ENCODE measurements at regions not wholly inside any gene's neighbourhood (a gene's known extent, or its start where the extent isn't known, plus 50 kb on each side); places are given as distances from the start of the nearest gene placed in this dataset.

DNA sequence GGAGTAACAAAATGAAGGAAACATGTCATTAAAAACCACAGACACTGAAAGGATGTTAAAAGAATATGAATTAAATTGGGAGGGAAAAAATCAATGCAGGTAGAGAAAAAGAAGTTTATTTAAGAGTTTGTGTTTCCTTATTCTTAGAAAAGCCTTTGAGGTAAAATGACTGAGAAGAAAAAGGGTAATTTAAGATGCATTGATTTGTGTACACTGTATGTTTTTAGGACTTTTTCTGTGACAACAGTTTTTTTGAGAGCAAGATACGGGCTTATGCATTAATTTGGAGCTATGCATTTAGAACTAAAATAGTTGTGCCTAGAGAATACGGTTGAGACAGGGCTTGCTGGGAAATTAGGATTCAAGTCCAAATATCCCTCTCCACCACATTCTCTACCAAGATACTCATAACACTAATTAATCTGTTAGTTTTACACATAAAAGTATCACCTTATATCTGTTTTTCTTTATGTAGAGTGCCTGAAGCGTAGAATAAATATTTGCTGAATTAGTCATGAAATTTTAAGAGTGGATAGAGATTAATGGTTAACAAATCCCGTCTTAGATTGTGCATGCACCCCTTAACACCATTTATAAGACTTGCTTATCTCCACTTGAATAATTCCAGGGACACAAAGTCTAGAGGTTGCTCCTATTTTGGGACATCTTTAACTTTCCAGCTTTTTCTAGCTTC is 232.5 kb downstream of the PCDH7 start (continued):
- TF ChIP-seq REST (IDR thresholded peaks at IDR 0.05; ENCODE audit: low read depth): no peak

DNA sequence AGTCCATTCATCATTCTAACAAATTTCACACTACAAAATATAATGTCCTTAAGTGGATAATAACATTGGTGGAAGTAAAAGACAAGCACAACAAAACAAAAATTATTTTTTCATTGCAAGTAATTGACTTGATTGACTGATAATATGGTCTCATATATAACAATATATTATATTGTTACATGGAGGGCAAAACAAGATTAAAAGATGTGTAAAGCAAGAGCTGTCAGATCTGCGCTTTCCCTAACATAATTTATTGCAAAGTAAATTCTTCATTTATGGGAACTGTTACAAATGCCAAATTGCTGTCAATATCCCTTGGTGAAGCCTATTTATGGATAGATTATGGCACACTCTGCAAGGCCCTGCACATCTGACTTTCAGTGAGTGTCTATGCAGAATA is 233.6 kb downstream of the PCDH7 start:
- no peaks in the 10 kb centered on the region for H3K9me3 ChIP-seq (ENCODE audit: control insufficient read depth in 1 of 2, insufficient read depth in 1 of 2, low read depth in 1 of 2, low read length in 2 of 2)
- intact Hi-C loops (cut with micrococcal nuclease): loop anchor here (5.0 kb wide), 4 partner anchors 69 to 284 kb away; no protein-coding TSS in a partner anchor
- no peaks in the 10 kb centered on the region for H3K9me2 ChIP-seq (ENCODE audit: insufficient read depth)
- ATAC-seq (no peak), DNase-seq (ENCODE audit: low read depth, low spot score) (no peak)
- H3K4me2 ChIP-seq (ENCODE audit: low read length): peak overlapping the region; percentile 49; the same call in 1 of the 2 replicates
- peak overlapping the region; percentile 94 for H3K27ac ChIP-seq (ENCODE audit: low read depth, low read length)
- no TSS peak for BruUV-seq (replicated peaks)
- no peaks in the 10 kb centered on the region for H4K20me1 ChIP-seq (ENCODE audit: insufficient read depth)
- ChIA-PET RAD21 (ENCODE audit: low non-redundant PET in 1 of 2, low total read pairs in 2 of 2, uncharacterized antibody in 2 of 2, unreplicated experiment in 2 of 2) (no interaction called here), CTCF (no interaction called here), POLR2A (no interaction called here)
- peaks cover 77 to 93% of the 10 kb centered on the region in 2 experiments for H3K4me1 ChIP-seq (ENCODE audit: control insufficient read depth in 1 of 2, insufficient read depth in 2 of 2, low read length in 2 of 2)
- H3K36me3 ChIP-seq (ENCODE audit: control insufficient read depth in 1 of 2, insufficient read depth in 2 of 2, low read length in 2 of 2): no peaks in the 10 kb centered on the region
- no peak overlapping the region for H2AFZ ChIP-seq (ENCODE audit: low read depth, low read length, poor library complexity, severe bottlenecking)
- H3K4me3 ChIP-seq (replicated peaks in 1 of 2; ENCODE audit: low read depth in 1 of 2, low read length in 2 of 2): no peak overlapping the region
- H3K79me2 ChIP-seq (ENCODE audit: insufficient read depth, low read length): peaks cover 39% of the 10 kb centered on the region
- TF ChIP-seq SP1 (IDR thresholded peaks at IDR 0.05; ENCODE audit: low read depth) (peak; percentile 16; the same call in 1 of the 2 replicates), JUND (IDR thresholded peaks at IDR 0.05) (peak; percentile 9; the same call in 1 of the 2 replicates), YY1 (IDR thresholded peaks at IDR 0.05; ENCODE audit: extremely low read depth, insufficient replicate concordance, low read depth, low read length) (no peak)
- H3K9ac ChIP-seq (ENCODE audit: low read length): peak overlapping the region; percentile 55
- no peaks in the 10 kb centered on the region for H3K27me3 ChIP-seq (ENCODE audit: insufficient read depth, low read length)

All from HCT116 (cell line).